GM23248 (cell line): ENCODE measurements at regions not wholly inside any gene's neighbourhood (a gene's known extent, or its start where the extent isn't known, plus 50 kb on each side); places are given as distances from the start of the nearest gene placed in this dataset.

ENCODE experiments used
- EZH2 ChIP-seq: fragments of 200-600 bp; sonication (generic); IDR thresholded peaks from 2 replicates; pipeline ENCODE4 v1.6.1; 2018; ENCODE audit warnings: antibody characterized with exemption, mild to moderate bottlenecking; ENCODE audit not compliant: insufficient read depth, poor library complexity, severe bottlenecking
- EZH2phosphoT487 ChIP-seq: fragments of 200-600 bp; sonication (generic); IDR thresholded peaks from 2 replicates; pipeline ENCODE4 v1.6.1; 2018; ENCODE audit warnings: antibody characterized with exemption, moderate library complexity, mild to moderate bottlenecking, low read depth; ENCODE audit not compliant: insufficient read depth

GRCh38 chr2:15043336-15044058 is 411.0 kb downstream of the LRATD1 start:
- TF ChIP-seq EZH2phosphoT487 (no peak), EZH2 (no peak)
